Endothelial cell of umbilical vein (primary cell): ENCODE measurements at regions not wholly inside any gene's neighbourhood (a gene's known extent, or its start where the extent isn't known, plus 50 kb on each side); places are given as distances from the start of the nearest gene placed in this dataset.

ENCODE experiments used
- EZH2 ChIP-seq: IDR thresholded peaks from 2 replicates; pipeline ENCODE4 v1.6.1; 2012; ENCODE audit warnings: borderline replicate concordance, low read depth, mild to moderate bottlenecking, moderate library complexity, low read length, inconsistent platforms; ENCODE audit not compliant: severe bottlenecking
- JUN ChIP-seq: IDR thresholded peaks from 2 replicates; pipeline ENCODE4 v1.6.1; 2011; ENCODE audit warnings: borderline replicate concordance, low read depth; ENCODE audit not compliant: insufficient read length, insufficient read depth
- POLR2A ChIP-seq: IDR thresholded peaks from 2 replicates; pipeline ENCODE4 v1.6.1; 2012; ENCODE audit warnings: low read depth, mild to moderate bottlenecking, control low read depth, low read length
- TF ChIP-seq, protein P1 (sequence below), 2 donors: IDR thresholded peaks; 1 replicate in 1 of 2; 2 replicates in 1 of 2; pipeline ENCODE4 v1.5.1; 2011; ENCODE audit warnings: low read length in 2 of 2, mild to moderate bottlenecking in 2 of 2, moderate library complexity in 2 of 2, control low read depth in 1 of 2, inconsistent platforms in 1 of 2, low read depth in 1 of 2; ENCODE audit not compliant: insufficient read depth in 1 of 2; ENCODE audit errors: extremely low read depth in 1 of 2
- TF ChIP-seq, protein P2 (sequence below): IDR thresholded peaks from 2 replicates; pipeline ENCODE4 v1.6.1; 2011; ENCODE audit not compliant: insufficient read depth, insufficient read length

DNA sequence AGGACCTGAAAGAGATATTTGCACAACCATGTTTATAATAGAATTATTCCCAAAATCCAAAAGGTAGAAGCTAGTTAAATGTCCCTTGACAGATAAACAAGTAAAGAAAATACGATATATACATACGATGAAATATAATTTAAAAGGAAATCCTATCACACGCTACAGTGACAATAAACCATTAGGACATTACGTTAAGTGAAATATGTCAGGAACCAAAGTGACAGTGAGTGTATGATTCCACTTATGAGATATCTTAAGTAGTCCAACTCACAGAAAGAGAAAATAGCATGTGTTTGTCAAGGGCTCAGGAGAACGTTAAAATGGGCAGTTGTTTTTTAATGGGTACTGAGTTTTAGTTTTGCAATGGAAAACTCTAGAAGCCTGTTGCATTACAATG lies 212.7 kb upstream of the PMFBP1 start:
- TF ChIP-seq POLR2A (no peak), JUN (no peak), EZH2 (no peak)
- TF ChIP-seq, protein P1, sequence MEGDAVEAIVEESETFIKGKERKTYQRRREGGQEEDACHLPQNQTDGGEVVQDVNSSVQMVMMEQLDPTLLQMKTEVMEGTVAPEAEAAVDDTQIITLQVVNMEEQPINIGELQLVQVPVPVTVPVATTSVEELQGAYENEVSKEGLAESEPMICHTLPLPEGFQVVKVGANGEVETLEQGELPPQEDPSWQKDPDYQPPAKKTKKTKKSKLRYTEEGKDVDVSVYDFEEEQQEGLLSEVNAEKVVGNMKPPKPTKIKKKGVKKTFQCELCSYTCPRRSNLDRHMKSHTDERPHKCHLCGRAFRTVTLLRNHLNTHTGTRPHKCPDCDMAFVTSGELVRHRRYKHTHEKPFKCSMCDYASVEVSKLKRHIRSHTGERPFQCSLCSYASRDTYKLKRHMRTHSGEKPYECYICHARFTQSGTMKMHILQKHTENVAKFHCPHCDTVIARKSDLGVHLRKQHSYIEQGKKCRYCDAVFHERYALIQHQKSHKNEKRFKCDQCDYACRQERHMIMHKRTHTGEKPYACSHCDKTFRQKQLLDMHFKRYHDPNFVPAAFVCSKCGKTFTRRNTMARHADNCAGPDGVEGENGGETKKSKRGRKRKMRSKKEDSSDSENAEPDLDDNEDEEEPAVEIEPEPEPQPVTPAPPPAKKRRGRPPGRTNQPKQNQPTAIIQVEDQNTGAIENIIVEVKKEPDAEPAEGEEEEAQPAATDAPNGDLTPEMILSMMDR (IDR thresholded peaks at IDR 0.05; ENCODE audit: extremely low read depth in 1 of 2, insufficient read depth in 1 of 2, low read depth in 1 of 2, low read length in 2 of 2), result no peak
- TF ChIP-seq, protein P2, sequence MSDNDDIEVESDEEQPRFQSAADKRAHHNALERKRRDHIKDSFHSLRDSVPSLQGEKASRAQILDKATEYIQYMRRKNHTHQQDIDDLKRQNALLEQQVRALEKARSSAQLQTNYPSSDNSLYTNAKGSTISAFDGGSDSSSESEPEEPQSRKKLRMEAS, result no peak
